IMR-90 (cell line): ENCODE measurements at regions not wholly inside any gene's neighbourhood (a gene's known extent, or its start where the extent isn't known, plus 50 kb on each side); places are given as distances from the start of the nearest gene placed in this dataset.

ENCODE experiments used
- CEBPB ChIP-seq: IDR thresholded peaks from 2 replicates; pipeline ENCODE4 v1.6.1; 2012; ENCODE audit warnings: low read depth, low read length, improper control_type of control experiment
- ELK1 ChIP-seq: fragments of 150-350 bp; IDR thresholded peaks from 2 replicates; pipeline ENCODE4 v1.6.1; 2016; ENCODE audit warnings: low read depth, mild to moderate bottlenecking, low read length, moderate library complexity, borderline replicate concordance
- FOS ChIP-seq: fragments of 150-350 bp; IDR thresholded peaks from 2 replicates; pipeline ENCODE4 v1.6.1; 2016; ENCODE audit warnings: low read depth, low read length
- MXI1 ChIP-seq: IDR thresholded peaks from 2 replicates; pipeline ENCODE4 v1.6.1; 2012; ENCODE audit warnings: low read depth, mild to moderate bottlenecking, low read length, moderate library complexity, borderline replicate concordance
- RAD21 ChIP-seq: IDR thresholded peaks from 2 replicates; pipeline ENCODE4 v1.6.1; 2012; ENCODE audit warnings: low read length, improper control_type of control experiment
- RCOR1 ChIP-seq: IDR thresholded peaks from 2 replicates; pipeline ENCODE4 v1.6.1; 2012; ENCODE audit warnings: mild to moderate bottlenecking, low read length, improper control_type of control experiment; ENCODE audit not compliant: insufficient replicate concordance
- TF ChIP-seq, protein P1 (sequence below): conservative IDR thresholded peaks from 2 replicates; pipeline ENCODE4 v1.5.1; 2012; ENCODE audit warnings: mild to moderate bottlenecking, low read depth, low read length, improper control_type of control experiment

DNA sequence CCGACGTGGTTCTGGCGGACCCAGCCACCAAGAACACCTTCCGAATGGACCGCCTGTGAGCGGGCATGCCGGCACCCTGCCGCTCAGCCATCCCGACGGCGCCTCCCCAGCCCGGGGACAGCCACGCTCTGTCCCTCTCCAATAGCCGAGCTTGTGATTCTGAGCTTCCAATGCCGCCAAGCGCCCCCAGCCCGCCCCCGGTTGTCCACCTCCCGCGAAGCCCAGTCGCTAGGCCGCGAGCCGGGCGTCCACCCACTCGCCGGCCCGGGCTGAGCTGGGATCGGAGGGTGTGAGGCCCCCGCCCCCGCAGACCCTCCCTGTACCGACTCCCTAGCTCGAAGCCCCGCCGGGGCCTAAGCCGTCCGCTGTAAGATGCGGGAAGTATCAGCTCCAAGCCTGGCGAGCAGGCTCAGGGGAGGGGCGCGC is 1195.1 kb upstream of the CHAC2 start:
- TF ChIP-seq, protein P1, sequence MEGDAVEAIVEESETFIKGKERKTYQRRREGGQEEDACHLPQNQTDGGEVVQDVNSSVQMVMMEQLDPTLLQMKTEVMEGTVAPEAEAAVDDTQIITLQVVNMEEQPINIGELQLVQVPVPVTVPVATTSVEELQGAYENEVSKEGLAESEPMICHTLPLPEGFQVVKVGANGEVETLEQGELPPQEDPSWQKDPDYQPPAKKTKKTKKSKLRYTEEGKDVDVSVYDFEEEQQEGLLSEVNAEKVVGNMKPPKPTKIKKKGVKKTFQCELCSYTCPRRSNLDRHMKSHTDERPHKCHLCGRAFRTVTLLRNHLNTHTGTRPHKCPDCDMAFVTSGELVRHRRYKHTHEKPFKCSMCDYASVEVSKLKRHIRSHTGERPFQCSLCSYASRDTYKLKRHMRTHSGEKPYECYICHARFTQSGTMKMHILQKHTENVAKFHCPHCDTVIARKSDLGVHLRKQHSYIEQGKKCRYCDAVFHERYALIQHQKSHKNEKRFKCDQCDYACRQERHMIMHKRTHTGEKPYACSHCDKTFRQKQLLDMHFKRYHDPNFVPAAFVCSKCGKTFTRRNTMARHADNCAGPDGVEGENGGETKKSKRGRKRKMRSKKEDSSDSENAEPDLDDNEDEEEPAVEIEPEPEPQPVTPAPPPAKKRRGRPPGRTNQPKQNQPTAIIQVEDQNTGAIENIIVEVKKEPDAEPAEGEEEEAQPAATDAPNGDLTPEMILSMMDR, result no peak
- no peak for TF ChIP-seq ELK1
- TF ChIP-seq RAD21, result no peak
- no peak for TF ChIP-seq RCOR1
- TF ChIP-seq CEBPB, result no peak
- no peak for TF ChIP-seq MXI1
- TF ChIP-seq FOS, result no peak
